Stimulated activated CD4-positive, alpha-beta T cell treated with anti-CD3 and anti-CD28 coated beads, TNF-alpha, amount 100 ng/mL, for 1 hour (primary cell): ENCODE measurements at regions not wholly inside any gene's neighbourhood (a gene's known extent, or its start where the extent isn't known, plus 50 kb on each side); places are given as distances from the start of the nearest gene placed in this dataset.

ENCODE experiments used
- DNase-seq, 3 donors: peaks; one replicate each; pipeline ENCODE4 v3.0.0-alpha.2; 2020; ENCODE audit warnings: low read depth in 3 of 3, low spot score in 1 of 3

DNA sequence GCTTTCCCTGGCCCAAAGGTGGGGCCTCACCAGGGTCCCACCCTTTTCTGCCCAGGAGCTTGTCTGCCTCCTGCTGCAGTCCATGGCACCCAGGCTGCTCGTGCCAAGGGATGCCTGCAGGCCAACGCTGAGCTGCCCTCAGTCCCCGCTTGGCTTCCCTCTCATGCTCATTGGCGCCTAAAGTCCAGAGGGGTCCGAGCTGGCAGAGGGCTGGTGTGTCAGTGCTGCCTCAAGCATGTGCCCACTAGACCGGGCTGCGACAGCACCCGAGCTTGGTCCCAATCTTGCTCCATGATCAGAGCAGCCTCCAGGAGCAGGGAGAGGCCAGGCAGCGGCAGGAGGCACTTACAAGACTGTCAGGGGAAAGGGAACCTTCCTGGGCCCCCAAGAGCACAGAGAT, 287.0 kb downstream of the ICOS start:
- DNase-seq: no peak

DNA sequence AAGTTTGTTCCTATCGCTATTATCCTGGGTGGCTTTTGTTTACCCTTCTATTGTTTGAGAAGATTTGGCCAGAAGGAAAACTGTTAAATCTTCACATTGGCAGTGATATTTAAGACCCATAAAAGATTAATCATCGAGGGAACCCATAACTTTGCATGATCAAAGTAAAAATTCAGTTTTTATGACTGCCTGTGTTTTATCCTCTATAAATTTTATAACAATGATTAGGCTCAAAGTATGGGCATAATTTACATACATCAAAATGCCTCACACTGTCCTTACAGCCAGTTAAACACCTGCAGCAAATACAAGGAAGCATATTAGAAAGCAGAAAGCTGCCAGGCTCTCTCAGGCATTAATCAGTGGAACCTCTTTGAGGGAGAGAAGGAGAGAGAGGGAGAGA, 289.1 kb downstream of the ICOS start:
- DNase-seq: no peak

DNA sequence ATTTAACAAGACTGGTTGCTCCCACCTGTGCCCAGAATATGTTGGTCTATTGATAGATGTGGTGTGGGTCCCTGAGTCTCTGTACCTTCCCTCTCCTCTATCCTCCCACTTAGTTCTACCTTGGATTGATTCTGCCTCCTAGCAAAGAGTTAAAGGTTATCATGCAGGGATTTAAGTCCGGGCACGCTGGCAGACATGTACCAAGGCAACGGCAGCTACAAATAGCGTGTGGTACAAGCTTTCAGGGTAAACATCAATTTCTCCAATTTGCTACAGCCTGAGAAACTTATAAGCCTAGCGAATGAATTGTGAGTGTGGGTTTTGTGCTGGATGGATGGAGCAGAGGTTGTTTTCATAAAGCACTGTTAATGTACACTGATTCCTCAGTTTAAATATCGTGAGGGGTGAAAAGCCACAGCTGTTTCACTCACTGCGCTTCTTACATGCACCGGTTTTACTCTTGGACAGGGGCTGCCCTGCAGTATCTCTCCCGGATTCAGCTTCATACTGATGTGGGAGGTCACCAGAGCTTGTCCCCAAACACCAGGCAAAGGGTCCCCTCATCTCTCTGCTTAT, 289.8 kb downstream of the ICOS start:
- no peak for DNase-seq

DNA sequence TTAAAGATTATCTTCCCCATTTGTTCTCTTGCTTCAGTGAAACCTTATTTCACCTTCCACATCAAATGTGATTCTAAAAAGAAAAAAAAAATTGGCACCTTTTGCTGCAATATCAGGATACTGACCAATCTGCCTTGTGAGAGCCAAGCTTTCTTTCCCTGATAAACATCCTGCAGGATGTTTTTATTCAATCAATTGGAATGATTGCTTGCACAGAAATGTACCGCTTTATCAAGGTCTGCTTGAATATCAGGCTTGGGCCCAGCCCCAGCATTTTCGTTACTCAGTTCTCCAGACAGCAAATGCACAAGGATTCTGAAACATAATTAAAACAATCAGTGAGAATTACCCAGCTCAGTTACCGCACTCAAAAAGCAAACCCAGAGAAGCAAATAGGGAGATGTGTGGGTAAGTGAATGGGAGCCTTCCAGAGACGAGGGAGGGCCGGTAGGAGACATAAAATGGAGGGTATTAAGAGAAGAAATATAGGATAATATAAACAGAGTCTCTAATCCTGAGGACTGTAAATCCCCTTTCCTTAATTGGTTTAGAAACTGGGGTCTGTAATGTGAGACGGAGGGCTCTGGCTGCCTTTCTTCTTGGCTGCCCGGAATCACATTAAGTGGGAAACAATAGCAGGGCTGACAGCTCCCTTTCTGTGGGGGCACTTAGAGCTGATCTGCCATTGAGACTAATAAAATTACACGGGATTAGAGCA, 291.8 kb downstream of the ICOS start:
- no peak for DNase-seq

DNA sequence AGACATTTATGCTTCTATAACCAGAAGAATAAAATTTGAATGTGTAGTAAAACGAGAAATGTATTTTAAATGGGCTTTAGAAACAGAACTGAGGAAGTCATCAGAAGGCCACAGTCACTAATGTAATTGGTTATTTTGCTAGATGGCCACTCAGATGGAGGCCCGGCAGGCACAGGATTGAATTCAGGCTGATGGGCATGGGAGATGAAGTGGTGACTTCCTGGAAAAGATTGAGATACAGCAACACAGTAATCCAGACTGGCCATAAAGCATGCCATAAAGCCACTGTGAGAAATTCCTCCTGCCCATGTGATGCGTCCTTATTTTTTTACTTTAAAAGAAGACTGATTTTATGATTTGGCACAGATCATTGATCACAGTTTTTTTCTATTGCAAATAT, 297.7 kb downstream of the ICOS start:
- DNase-seq: no peak

DNA sequence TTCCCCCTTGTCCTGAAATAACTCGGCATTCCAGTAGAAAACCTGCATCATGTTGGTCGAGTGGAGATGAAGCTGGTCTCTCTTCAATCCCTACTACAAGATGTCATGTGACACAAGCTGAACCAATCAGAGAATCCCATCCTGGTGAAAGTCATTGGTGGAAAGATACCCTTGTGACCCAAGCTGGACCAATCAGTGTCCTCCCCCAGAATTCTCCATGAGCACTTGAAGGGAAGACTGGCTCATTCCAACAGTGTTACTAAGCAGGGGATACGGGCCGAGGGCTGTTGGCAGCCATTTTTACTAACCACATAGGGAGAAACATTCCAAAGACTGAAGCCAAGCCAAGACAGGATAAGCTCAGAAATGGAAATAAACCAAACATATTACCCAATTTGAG, 298.3 kb downstream of the ICOS start:
- DNase-seq: no peak

DNA sequence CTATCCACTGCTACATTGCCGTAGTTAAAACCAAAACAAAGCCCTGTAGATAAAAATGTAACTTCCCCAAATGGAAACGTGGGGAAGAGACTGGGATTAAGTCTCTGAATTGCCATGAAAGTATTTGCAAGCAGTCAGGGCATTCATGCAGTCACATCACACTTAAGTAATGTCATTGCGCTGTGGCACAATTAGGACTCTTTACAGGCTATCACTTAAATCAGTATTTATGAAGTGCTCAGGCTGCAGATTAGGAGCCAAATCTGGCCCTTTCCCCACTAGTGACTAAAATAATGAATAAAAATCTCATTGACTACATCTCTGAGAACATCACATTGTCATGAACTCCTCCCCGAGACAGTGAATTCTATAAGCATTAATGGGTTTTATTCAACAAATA, 300.9 kb downstream of the ICOS start:
- no peak for DNase-seq

DNA sequence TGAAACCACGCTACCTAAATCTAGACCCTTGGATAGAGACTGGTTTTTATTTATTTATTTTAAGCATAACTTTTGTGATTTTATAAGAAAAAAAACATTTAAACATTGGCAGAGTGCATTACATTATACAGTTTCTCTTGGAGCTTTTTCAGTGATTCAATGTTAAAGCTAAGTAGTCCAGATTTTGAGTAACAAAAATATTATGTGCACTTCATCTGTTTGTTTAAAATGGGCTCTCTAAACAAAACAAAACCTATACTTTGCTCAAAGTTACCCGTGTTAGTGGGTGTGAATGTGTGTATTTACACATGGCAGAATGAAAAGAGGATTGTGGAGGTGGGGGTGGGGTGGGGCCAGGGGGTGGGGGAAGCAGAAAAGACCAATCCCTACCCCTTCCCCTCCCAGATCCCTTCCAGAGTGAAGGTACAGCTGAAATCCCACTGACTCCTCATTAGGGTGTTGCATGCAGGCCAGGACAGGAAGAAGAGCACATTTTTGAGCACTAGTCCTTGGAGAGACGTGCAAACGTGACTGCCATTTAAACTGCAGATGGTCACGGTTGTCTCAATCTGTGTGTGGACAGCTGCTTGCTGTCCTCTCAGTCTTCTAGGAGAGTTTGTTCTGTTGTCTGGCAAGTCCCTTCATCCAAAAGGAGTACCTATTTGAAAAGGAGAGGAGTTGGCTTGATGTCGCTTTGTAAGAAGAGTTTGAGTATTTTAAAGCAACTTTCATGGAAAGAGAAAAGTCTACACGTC, 303.0 kb downstream of the ICOS start:
- DNase-seq: no peak

DNA sequence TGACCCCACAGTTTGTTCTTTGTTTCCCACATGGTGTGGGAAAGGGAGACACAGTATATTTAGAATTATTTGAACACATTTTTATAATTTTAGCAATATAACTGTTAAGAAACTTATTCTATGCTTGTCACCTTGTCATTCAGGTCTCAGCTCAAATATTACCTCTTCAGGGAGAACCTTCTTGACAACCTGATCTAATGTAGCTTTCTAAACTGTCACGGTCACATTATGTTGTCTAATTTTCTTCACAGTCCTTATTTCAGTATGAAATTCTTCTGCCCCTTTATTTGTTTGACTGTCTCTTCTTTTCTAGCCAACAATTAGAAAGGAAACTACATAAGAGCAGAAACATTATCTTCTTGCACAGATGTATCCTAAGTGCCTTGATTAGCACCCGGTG, 304.3 kb upstream of the PARD3B start:
- DNase-seq: no peak

DNA sequence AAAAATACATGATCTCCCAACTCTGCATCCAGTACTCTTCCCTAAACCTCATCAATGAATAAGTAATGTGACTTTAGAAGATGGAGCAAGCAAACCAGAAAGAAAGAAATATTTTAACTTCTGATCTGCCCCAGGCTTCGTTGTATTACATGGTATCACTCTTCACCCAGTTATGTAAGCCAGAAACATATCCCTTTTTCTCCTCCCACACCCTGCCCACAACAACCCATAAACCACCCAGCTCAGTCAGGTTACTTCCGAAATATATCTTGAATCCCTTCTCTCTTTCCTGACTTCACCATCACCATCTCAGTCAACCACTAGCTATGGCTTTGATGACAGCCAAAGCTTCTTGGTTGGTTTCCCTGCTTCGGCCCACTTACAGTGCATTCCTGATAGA, 295.8 kb upstream of the PARD3B start:
- DNase-seq: no peak

DNA sequence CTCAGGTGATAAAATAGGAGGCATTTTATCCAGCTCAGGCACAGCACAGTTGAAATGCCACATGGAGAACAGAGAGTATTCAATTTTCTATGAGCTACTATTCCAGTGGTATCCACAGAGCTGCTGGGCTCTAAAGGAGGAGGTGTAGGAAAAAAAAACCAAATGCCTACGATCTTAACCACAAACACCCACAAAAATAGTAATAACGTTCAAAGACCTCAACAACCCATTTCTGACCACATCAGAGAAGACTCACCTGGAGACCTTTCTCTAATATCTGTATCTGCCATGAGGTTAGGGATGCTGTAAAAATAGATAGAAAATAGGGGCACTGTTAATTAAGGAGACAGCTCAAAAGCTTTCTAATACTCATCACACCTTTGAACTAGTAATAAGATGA, 294.6 kb upstream of the PARD3B start:
- no peak for DNase-seq

DNA sequence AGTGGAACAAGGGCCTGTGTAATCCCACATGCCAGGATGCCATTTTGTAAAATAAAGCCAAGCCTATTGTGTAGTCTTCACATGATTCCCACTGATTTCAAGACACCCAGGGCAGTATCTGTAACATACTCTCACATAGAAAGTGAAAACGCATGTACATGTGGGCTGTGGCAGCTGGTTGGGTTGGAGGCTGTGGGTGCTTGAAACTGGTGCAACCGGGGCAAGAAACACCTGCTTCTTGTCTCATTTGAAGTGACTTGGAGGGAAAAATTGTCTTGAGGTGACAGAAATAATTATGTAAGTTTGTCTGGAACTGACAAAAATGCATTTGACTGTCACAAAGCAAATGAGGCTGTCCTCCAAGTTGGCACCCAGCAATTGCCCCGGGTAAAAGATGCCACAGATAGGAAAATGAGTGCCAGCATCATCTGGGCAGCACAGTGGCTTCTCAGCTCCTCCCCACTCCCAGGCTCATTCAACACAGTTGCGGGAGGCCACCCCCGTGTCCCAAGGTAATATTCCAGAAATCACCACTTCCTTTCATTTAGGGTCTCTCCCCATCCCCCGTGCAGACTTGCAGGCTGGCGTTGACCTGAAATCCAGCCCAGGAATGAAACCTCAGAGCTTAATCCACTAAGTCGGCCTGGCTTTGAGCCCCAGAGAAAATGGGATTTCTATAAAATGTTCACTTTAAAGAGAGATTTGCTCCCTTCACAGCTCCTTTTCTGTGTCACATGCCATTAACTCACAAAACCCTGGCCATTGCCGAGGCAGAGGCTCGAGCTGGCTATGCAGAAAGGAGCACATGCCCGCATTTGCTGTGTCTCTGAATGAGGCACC, 293.9 kb upstream of the PARD3B start:
- DNase-seq: no peak

DNA sequence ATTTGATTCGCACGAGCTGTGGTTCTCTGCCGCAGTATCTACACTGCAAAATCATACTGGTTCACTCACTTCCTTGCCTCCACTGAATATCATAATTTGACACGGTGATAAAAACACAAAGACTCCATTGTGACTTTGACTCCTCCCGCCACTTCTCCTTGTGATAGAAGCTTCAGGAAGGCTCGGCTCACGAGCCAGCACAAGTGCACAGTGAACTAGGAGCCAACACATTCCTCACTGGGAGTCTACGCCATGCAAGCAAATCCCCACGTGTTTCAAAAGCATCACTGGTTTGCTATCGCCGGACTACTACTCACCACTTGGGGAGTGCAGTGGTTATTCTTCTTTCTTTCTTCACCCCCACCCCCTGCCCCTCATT, 293.3 kb upstream of the PARD3B start:
- no peak for DNase-seq

DNA sequence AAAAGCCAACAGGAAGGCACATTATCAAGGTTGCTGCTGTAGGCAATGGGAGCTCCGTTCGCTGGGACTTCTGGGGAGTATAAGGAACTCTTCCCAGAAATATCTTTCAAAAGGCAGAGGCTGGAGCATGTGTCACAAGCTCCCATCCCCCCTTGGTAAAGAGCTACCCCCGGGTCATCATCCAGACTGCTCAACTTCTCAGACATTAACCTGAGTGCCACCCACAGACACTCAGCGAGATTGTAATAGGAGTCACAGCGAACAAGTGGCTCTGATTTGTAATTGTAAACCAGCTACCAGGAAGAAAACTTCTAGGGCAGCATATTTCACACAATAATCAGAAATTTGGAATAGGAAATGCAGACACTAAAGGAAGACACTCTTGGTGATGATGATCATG, 290.2 kb upstream of the PARD3B start:
- DNase-seq: no peak

DNA sequence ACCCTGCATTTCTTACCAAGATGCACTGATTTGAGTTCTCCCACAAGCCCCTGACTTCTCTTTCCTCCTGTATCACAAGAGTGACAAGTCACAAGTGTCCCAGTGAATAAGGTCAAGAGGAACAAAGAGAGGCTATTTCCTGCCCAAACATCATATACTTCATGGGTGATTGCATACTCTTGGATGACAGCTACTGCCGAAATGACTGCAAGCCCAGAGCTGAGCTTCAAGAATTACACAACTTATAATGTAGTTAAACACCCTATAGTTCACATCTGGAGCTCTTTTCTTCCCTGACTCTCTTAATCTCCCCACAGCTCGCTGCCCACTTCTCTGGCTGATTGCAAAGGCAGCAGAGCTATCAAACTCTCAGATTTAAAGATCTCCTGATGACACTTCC, 289.7 kb upstream of the PARD3B start:
- no peak for DNase-seq

DNA sequence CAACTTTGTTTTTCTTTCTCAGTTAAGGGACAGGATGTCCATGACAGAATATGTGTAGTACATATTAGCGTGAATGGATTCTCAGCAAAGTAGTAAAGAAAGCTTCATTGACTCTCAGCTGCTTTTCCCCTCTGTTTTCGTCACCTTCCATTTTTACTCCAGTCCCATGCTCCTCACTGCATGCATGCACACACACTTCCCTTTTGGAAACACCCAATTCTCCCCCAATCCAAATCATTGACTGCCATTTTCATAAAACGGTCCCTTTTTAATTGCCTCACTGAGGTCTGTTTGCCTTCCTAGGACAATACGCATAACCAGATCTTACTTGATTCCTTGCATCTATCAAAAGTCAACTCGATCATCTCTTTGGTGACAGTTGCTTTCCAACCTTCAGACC, 287.5 kb upstream of the PARD3B start:
- DNase-seq: no peak

DNA sequence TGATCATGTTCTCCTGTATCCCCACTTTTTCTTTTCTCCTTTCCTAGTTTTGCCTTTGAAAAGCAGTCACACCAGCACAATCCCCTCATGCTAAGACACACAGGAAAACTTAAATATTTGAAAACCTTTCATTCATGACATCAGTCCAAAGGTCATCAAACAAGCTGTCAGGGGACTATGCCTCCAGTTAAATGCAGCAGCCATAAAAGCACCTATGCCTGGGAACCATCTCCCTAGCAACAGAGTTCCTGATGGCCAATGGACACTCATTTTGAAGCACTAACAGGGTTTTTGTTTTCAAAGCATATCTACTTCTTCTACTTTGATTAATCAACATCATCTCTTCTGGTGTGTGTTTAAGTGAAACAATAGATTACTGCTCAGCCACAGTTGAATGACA, 286.4 kb upstream of the PARD3B start:
- DNase-seq: no peak

DNA sequence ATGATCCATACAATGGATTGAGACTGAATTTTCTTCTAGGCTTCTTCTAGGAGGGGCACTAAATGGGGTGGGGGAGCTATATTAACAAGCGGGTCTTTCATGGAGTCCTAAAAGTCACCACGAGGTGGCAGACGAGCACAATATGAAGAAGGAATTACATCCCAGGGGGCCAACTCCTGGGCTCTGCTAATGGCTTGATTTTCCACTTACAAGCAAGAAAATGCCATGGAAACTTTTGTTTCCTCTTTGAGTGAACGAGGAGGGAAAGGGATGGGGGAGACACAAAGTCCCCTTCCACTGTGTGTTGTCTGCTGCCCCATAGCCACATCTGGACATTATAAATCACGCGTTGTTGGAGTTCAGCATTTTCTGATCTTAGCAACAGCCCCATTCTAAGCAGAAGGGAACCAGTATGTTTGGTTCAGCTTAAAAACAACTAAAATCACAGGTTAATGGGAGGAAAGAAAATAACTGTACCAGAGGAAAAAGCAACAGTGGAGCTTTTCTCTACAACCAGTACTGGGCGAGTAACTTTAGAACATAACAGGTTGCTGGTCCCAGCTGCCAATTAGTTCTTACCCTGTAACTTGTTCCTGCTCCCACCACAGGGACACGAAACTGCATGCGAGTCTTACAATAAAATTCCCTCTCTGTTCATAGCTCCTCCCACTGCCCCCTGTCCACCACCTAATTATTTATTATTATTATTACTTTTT, 285.0 kb upstream of the PARD3B start:
- DNase-seq: peak in 1 of 3 donors; percentile 3

DNA sequence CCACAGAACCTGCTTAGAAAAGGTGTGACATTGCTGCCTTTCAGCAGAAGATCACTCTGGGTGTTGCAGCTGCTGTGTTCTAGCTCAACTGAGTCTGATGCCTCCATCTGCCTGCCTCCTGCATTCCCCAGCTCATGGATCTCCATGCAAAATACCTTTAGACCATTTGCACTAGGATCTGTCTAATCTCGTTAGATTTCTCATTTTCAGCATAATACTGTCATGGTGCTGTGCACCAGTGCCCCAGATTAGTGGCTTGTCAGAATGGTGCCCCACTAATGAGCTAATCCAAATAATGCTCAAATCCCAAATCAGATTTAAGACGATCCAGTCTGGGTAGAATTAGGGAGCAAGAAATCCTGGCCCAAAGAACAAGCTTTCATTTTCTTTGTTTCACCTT, 284.4 kb upstream of the PARD3B start:
- no peak for DNase-seq

DNA sequence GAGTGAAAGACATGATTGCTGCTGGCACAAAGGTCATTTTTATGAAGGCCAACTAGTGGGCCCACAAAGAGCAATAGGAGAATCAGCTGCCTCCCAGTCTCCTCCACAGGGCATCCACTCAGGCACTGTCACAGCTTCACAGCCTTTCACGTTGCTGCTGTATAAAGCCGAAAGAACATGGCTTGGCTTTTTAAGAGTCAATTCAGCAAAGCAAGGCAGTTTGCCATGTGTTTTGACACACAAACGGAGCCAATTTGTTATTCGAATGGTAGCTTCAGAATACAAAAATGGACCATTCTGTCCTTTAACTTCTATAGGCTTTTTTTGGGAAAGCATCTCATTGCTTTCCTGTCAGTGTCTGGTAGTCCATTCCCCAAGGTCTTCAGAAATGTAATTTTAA, 283.4 kb upstream of the PARD3B start:
- DNase-seq: no peak

DNA sequence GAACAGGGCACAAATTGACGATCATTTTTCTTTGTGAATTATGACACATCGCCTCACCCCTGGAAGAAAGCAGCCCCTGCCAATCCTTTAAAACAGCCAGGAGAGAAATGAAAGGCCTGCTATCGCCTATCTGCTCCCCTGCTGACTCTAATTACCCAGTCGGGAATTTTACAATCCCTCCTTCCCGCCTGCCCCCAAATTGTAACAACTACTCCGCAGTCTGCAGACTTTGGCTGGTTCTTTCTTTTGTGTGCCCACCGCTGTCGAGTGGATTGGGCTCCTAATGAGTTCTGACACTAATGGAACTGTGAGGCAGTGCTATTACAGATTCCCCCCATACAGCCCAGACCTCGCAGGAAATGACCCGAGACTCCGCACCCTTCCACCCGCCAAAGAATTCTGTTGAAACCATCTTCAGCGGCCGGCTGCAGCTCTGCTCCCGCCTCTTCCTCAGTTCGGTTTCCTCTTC, 281.2 kb upstream of the PARD3B start:
- no peak for DNase-seq
